GM12878 (cell line): ENCODE measurements at regions not wholly inside any gene's neighbourhood (a gene's known extent, or its start where the extent isn't known, plus 50 kb on each side); places are given as distances from the start of the nearest gene placed in this dataset.

Source experiments
- ATAC-seq: fragments of 200-7000 bp; cut with Tn5 transposase; 3 replicates; pipeline ENCODE4 v1.9.1; 2020; ENCODE audit warnings: mild to moderate bottlenecking, moderate library complexity
- BruUV-seq: library from RNA; stranded (reverse); fragments of 400-500 nt; replicated peaks from 2 replicates; lab custom pipeline; 2021; lab: Mats Ljungman, UMichigan
- CTCF ChIA-PET: fragments of 300-600 bp; sonication (Branson Sonifier 250); formaldehyde crosslinking; extraction: SDS; loops from one replicate; lab custom pipeline; 2021; ENCODE audit warnings: inconsistent platforms; lab: Yijun Ruan, JAX
- POLR2A ChIA-PET: fragments of 350-600 bp; formaldehyde crosslinking; extraction: SDS; loops from one replicate; lab custom pipeline; 2021; ENCODE audit warnings: inconsistent platforms; lab: Charles Lee
- RAD21 ChIA-PET: fragments of 300-600 bp; sonication (Branson Sonifier 250); formaldehyde crosslinking; loops from one replicate; lab custom pipeline; 2023; ENCODE audit warnings: antibody characterized with exemption; ENCODE audit not compliant: unreplicated experiment; lab: Charles Lee
- SMC1A ChIA-PET: fragments of 300-600 bp; sonication (Branson Sonifier 250); formaldehyde crosslinking; loops from one replicate; lab custom pipeline; 2023; ENCODE audit not compliant: unreplicated experiment, uncharacterized antibody; lab: Charles Lee
- DNase-seq: peaks from one replicate; pipeline ENCODE4 v3.0.0-alpha.2; 2011; ENCODE audit warnings: low read depth, low spot score
- FAIRE-seq: peaks from 3 replicates; lab custom pipeline; 2011; peaks lifted over from hg19 to GRCh38; lab: Jason Lieb, UNC
- H2AFZ ChIP-seq: 2 replicates; pipeline ENCODE4 v1.6.0; 2011; ENCODE audit warnings: low read depth, low read length, control low read depth; ENCODE audit not compliant: control insufficient read depth
- H3K27ac ChIP-seq: 2 replicates; pipeline ENCODE4 v1.5.1; 2011; ENCODE audit warnings: control low read depth; ENCODE audit not compliant: control insufficient read depth, insufficient read depth
- H3K27me3 ChIP-seq, 2 experiments: replicated peaks in 1 of 2; 2 replicates each; pipeline versions ENCODE4 v1.6.0 to v1.6.1; 2011; ENCODE audit warnings: low read length in 1 of 2; ENCODE audit not compliant: control insufficient read depth in 2 of 2, insufficient read depth in 2 of 2
- H3K36me3 ChIP-seq, 2 experiments: 2 replicates each; pipeline ENCODE4 v1.5.1; 2011; ENCODE audit warnings: low read length in 1 of 2; ENCODE audit not compliant: control insufficient read depth in 2 of 2, insufficient read depth in 2 of 2
- H3K4me1 ChIP-seq: 2 replicates; pipeline ENCODE4 v1.6.1; 2011; ENCODE audit warnings: mild to moderate bottlenecking, low read length, moderate library complexity, mixed read lengths; ENCODE audit not compliant: control insufficient read depth, insufficient read depth
- H3K4me2 ChIP-seq: 2 replicates; pipeline ENCODE4 v1.6.0; 2011; ENCODE audit warnings: control low read depth; ENCODE audit not compliant: control insufficient read depth, insufficient read depth
- H3K4me3 ChIP-seq: fragments of 200-600 bp; sonication (generic); 2 replicates; pipeline ENCODE4 v1.5.1; 2016
- H3K79me2 ChIP-seq: 2 replicates; pipeline ENCODE4 v1.6.0; 2011; ENCODE audit warnings: low read length; ENCODE audit not compliant: control insufficient read depth, insufficient read depth
- H3K9ac ChIP-seq: 2 replicates; pipeline ENCODE4 v1.8.0; 2011; ENCODE audit warnings: low read length, control low read depth, mixed read lengths; ENCODE audit not compliant: control insufficient read depth, insufficient read depth
- H3K9me3 ChIP-seq: replicated peaks from 3 replicates; pipeline ENCODE4 v1.5.1; 2011; ENCODE audit warnings: mild to moderate bottlenecking, low read length; ENCODE audit not compliant: control insufficient read depth, insufficient read depth
- H4K20me1 ChIP-seq: 2 replicates; pipeline ENCODE4 v1.6.0; 2011; ENCODE audit not compliant: control insufficient read depth, insufficient read depth
- CEBPB ChIP-seq, 2 experiments: fragments of 150-350 bp in 1 of 2; IDR thresholded peaks; 2 replicates each; pipeline ENCODE4 v1.6.1; 2012 to 2014; ENCODE audit warnings: low read depth in 2 of 2, low read length in 2 of 2, borderline replicate concordance in 1 of 2, inconsistent platforms in 1 of 2
- CTCF ChIP-seq, 3 experiments: IDR thresholded peaks in 2 of 3; conservative IDR thresholded peaks in 1 of 3; 2 replicates each; pipeline ENCODE4 v1.5.1; 2011; ENCODE audit warnings: low read depth in 3 of 3, low read length in 3 of 3, mild to moderate bottlenecking in 3 of 3, control low read depth in 2 of 3, moderate library complexity in 2 of 3, inconsistent platforms in 1 of 3, mixed read lengths in 1 of 3; ENCODE audit not compliant: control insufficient read depth in 2 of 3, insufficient read depth in 1 of 3; ENCODE audit errors: extremely low read depth in 1 of 3
- HCFC1 ChIP-seq: fragments of 150-350 bp; IDR thresholded peaks from 2 replicates; pipeline ENCODE4 v1.6.1; 2014; ENCODE audit warnings: low read length
- HDGF ChIP-seq: fragments of 450-650 bp; IDR thresholded peaks from 2 replicates; pipeline ENCODE4 v1.6.1; 2016; ENCODE audit warnings: antibody characterized with exemption
- IKZF2 ChIP-seq, 2 experiments: fragments of 450-650 bp; IDR thresholded peaks; 2 replicates each; pipeline ENCODE4 v1.6.1; 2017; ENCODE audit warnings: mild to moderate bottlenecking in 2 of 2, moderate library complexity in 2 of 2
- NFYB ChIP-seq: IDR thresholded peaks from 2 replicates; pipeline ENCODE4 v1.6.1; 2011; ENCODE audit warnings: low read depth, mild to moderate bottlenecking, low read length, improper control_type of control experiment, moderate library complexity; ENCODE audit not compliant: insufficient read depth
- NR2C2 ChIP-seq: IDR thresholded peaks from 2 replicates; pipeline ENCODE4 v1.6.1; 2011; ENCODE audit warnings: borderline replicate concordance, low read depth; ENCODE audit not compliant: control insufficient read depth, insufficient read length
- SKIL ChIP-seq: fragments of 450-650 bp; IDR thresholded peaks from 2 replicates; pipeline ENCODE4 v1.6.1; 2017; ENCODE audit warnings: mild to moderate bottlenecking, low read depth, inconsistent platforms; ENCODE audit not compliant: poor library complexity, severe bottlenecking
- STAT1 ChIP-seq: fragments of 450-650 bp; conservative IDR thresholded peaks from 2 replicates; pipeline ENCODE4 v1.6.1; 2014; ENCODE audit warnings: antibody characterized with exemption, mild to moderate bottlenecking
- WGBS: methylation state at CpG from one replicate; pipeline ENCODE4 v1.1.6; 2016; ENCODE audit warnings: low lambda C conversion rate; ENCODE audit not compliant: insufficient replicate concordance, insufficient coverage; ENCODE audit errors: missing lambda C conversion rate; 5-methylcytosine and 5-hydroxymethylcytosine counted together
- in situ Hi-C: fragments of 300-500 bp; cut with MboI; formaldehyde crosslinking; loops from 9 replicates; pipeline ENCODE4 v1.14.3; 2018; ENCODE audit warnings: mixed read lengths
- intact Hi-C: fragments of 100-400 bp; cut with micrococcal nuclease; formaldehyde crosslinking; loops from one replicate; pipeline ENCODE4 v1.14.2; 2022; ENCODE audit not compliant: unreplicated experiment

- no peaks in the 10 kb centered on the region for H3K79me2 ChIP-seq
- DNase-seq (no peak), FAIRE-seq (no peak), ATAC-seq (no peak)
- H3K9ac ChIP-seq: no peak overlapping the region
- H2AFZ ChIP-seq: no peak overlapping the region
- H3K27ac ChIP-seq: no peak overlapping the region
- H3K36me3 ChIP-seq: no peaks in the 10 kb centered on the region
- ChIA-PET SMC1A (interaction anchor here (0.8 kb wide), 1 partner anchor 29 kb away, joined by 3 read pairs; no protein-coding TSS in a partner anchor), CTCF (interaction anchor here (1.1 to 1.7 kb wide), 3 partner anchors 13 to 94 kb away, joined by 4 to 5 read pairs (median 4); no protein-coding TSS in a partner anchor), RAD21 (no interaction called here), POLR2A (no interaction called here)
- 27% methylated on average over 2 of the region's 2 CpGs for WGBS
- H3K4me2 ChIP-seq: no peak overlapping the region
- peaks cover 3% of the 10 kb centered on the region; the same call in 1 of the 2 replicates for H3K4me1 ChIP-seq
- no peaks in the 10 kb centered on the region for H3K27me3 ChIP-seq
- H4K20me1 ChIP-seq: no peaks in the 10 kb centered on the region
- no peak overlapping the region for H3K4me3 ChIP-seq
- intact Hi-C loops (no loop called here), in situ Hi-C loops (no loop called here)
- no peaks in the 10 kb centered on the region for H3K9me3 ChIP-seq
- no TSS peak for BruUV-seq
- TF ChIP-seq IKZF2 (IDR thresholded peaks at IDR 0.05) (no peak), NR2C2 (no peak), STAT1 (no peak), CEBPB (IDR thresholded peaks at IDR 0.05; ENCODE audit: borderline replicate concordance in 1 of 2, low read depth in 2 of 2, low read length in 2 of 2) (no peak), NFYB (no peak), HDGF (no peak), CTCF (IDR thresholded peaks at IDR 0.05 in 2 of 3, conservative IDR thresholded peaks at IDR 0.05 in 1 of 3; ENCODE audit: control insufficient read depth in 2 of 3, extremely low read depth in 1 of 3, insufficient read depth in 1 of 3, low read depth in 3 of 3, low read length in 3 of 3) (no peak), SKIL (no peak), HCFC1 (no peak)
These were observed 90.4 kb upstream of the CLPB start for GRCh38 chr11:72524711-72525110.
